HCT116 (cell line): ENCODE measurements at regions not wholly inside any gene's neighbourhood (a gene's known extent, or its start where the extent isn't known, plus 50 kb on each side); places are given as distances from the start of the nearest gene placed in this dataset.

Experiments
- ATAC-seq: fragments of 200-7000 bp; cut with Tn5 transposase; 2 replicates; pipeline ENCODE4 v1.9.1; 2020; ENCODE audit warnings: mild to moderate bottlenecking, moderate library complexity
- BruUV-seq: library from RNA; stranded (reverse); fragments of 400-500 nt; replicated peaks from 2 replicates; lab custom pipeline; 2021; lab: Mats Ljungman, UMichigan
- CTCF ChIA-PET: fragments of 300-600 bp; sonication (Branson Sonifier 250); formaldehyde crosslinking; loops from one replicate; lab custom pipeline; 2021; ENCODE audit warnings: antibody characterized with exemption; lab: Charles Lee
- POLR2A ChIA-PET: fragments of 300-600, 350-600 bp; sonication (Branson Sonifier 250); formaldehyde crosslinking; loops from one replicate; lab custom pipeline; 2021; ENCODE audit warnings: antibody characterized with exemption; lab: Charles Lee
- RAD21 ChIA-PET, 2 experiments: fragments of 300-600 bp; sonication (Branson Sonifier 250); formaldehyde crosslinking; loops; one replicate each; lab custom pipeline; 2023; ENCODE audit warnings: low total read pairs in 2 of 2; ENCODE audit not compliant: uncharacterized antibody in 2 of 2, unreplicated experiment in 2 of 2, low non-redundant PET in 1 of 2; lab: Charles Lee
- DNase-seq: peaks from one replicate; pipeline ENCODE4 v3.0.0-alpha.2; 2010; ENCODE audit warnings: low read depth, low spot score
- H2AFZ ChIP-seq: fragments of 200-600 bp; shearing (Covaris generic), sonication (generic); 2 replicates; pipeline ENCODE4 v1.6.1; 2017; ENCODE audit warnings: low read depth, mixed run types, mixed read lengths, antibody characterized with exemption, low read length; ENCODE audit not compliant: poor library complexity, severe bottlenecking
- H3K27ac ChIP-seq: 2 replicates; pipeline ENCODE4 v1.5.1; 2012; ENCODE audit warnings: low read depth, low read length
- H3K27me3 ChIP-seq: fragments of 200-600 bp; sonication (generic); 2 replicates; pipeline ENCODE4 v1.6.1; 2016; ENCODE audit warnings: mixed run types, low read length, mixed read lengths; ENCODE audit not compliant: insufficient read depth
- H3K36me3 ChIP-seq, 2 experiments: fragments of 200-500 bp in 1 of 2; fragments of 200-600 bp in 1 of 2; sonication (Bioruptor generic) in 1 of 2; sonication (generic) in 1 of 2; 2 replicates each; pipeline versions ENCODE4 v1.5.1 to v1.6.1; 2014 to 2016; ENCODE audit warnings: low read length in 2 of 2, inconsistent platforms in 1 of 2, mixed read lengths in 1 of 2, mixed run types in 1 of 2; ENCODE audit not compliant: insufficient read depth in 2 of 2, control insufficient read depth in 1 of 2
- H3K4me1 ChIP-seq, 2 experiments: fragments of 200-600 bp in 1 of 2; sonication (generic) in 1 of 2; 2 replicates each; pipeline versions ENCODE4 v1.5.1 to v1.6.1; 2012 to 2017; ENCODE audit warnings: low read length in 2 of 2, inconsistent platforms in 1 of 2, mild to moderate bottlenecking in 1 of 2, mixed read lengths in 1 of 2, mixed run types in 1 of 2, moderate library complexity in 1 of 2; ENCODE audit not compliant: insufficient read depth in 2 of 2, control insufficient read depth in 1 of 2
- H3K4me2 ChIP-seq: fragments of 200-600 bp; sonication (generic); 2 replicates; pipeline ENCODE4 v1.6.1; 2017; ENCODE audit warnings: mixed run types, low read length, mixed read lengths
- H3K4me3 ChIP-seq, 2 experiments: fragments of 200-600 bp in 1 of 2; sonication (generic) in 1 of 2; replicated peaks in 1 of 2; 2 replicates each; pipeline ENCODE4 v1.5.1; 2011 to 2016; ENCODE audit warnings: low read length in 2 of 2, control low read depth in 1 of 2, low read depth in 1 of 2, mild to moderate bottlenecking in 1 of 2, mixed read lengths in 1 of 2, mixed run types in 1 of 2
- H3K79me2 ChIP-seq: fragments of 200-600 bp; sonication (generic); 2 replicates; pipeline ENCODE4 v1.6.1; 2017; ENCODE audit warnings: mild to moderate bottlenecking, mixed run types, low read length, moderate library complexity, mixed read lengths; ENCODE audit not compliant: insufficient read depth
- H3K9ac ChIP-seq: fragments of 200-600 bp; sonication (generic); 2 replicates; pipeline ENCODE4 v1.6.1; 2016; ENCODE audit warnings: low read length, mixed read lengths
- H3K9me2 ChIP-seq: fragments of 200-600 bp; sonication (generic), shearing (Covaris generic); 2 replicates; pipeline ENCODE4 v1.6.1; 2017; ENCODE audit warnings: mixed run types, mild to moderate bottlenecking, moderate library complexity; ENCODE audit not compliant: insufficient read depth
- H3K9me3 ChIP-seq, 2 experiments: fragments of 200-500 bp in 1 of 2; fragments of 200-600 bp in 1 of 2; sonication (Bioruptor generic) in 1 of 2; sonication (generic) in 1 of 2; 2 replicates each; pipeline ENCODE4 v1.6.1; 2014 to 2017; ENCODE audit warnings: low read length in 2 of 2, mixed read lengths in 2 of 2, inconsistent platforms in 1 of 2, low read depth in 1 of 2, mild to moderate bottlenecking in 1 of 2, mixed run types in 1 of 2, moderate library complexity in 1 of 2; ENCODE audit not compliant: control insufficient read depth in 1 of 2, insufficient read depth in 1 of 2
- H4K20me1 ChIP-seq: fragments of 200-600 bp; sonication (generic), shearing (Covaris generic); 2 replicates; pipeline ENCODE4 v1.6.1; 2017; ENCODE audit warnings: mixed run types, mild to moderate bottlenecking, moderate library complexity; ENCODE audit not compliant: insufficient read depth
- CBX3 ChIP-seq: IDR thresholded peaks from 2 replicates; pipeline ENCODE4 v1.6.1; 2012; ENCODE audit warnings: low read depth
- EZH2 ChIP-seq: fragments of 200-600 bp; sonication (generic); IDR thresholded peaks from 2 replicates; pipeline ENCODE4 v1.6.1; 2017; ENCODE audit warnings: antibody characterized with exemption, mixed run types
- FOSL1 ChIP-seq: IDR thresholded peaks from 2 replicates; pipeline ENCODE4 v1.6.1; 2012; ENCODE audit warnings: low read depth
- JUND ChIP-seq: IDR thresholded peaks from 2 replicates; pipeline ENCODE4 v1.6.1; 2012
- RAD21 ChIP-seq: IDR thresholded peaks from 2 replicates; pipeline ENCODE4 v1.6.1; 2012; ENCODE audit warnings: low read depth, mild to moderate bottlenecking
- SIN3A ChIP-seq: IDR thresholded peaks from 2 replicates; pipeline ENCODE4 v1.6.1; 2012; ENCODE audit warnings: low read depth
- TCF7L2 ChIP-seq: IDR thresholded peaks from 2 replicates; pipeline ENCODE4 v1.7.0; 2011; ENCODE audit warnings: borderline replicate concordance, inconsistent platforms; ENCODE audit not compliant: insufficient read depth, insufficient read length; ENCODE audit errors: extremely low read depth
- intact Hi-C: fragments of 100-400 bp; cut with micrococcal nuclease; formaldehyde crosslinking; loops from 2 replicates; pipeline ENCODE4 v1.10.0; 2022
- TF ChIP-seq, protein P1 (sequence below): IDR thresholded peaks from 2 replicates; pipeline ENCODE4 v1.6.1; 2012
- TF ChIP-seq, protein P2 (sequence below), 3 experiments: fragments of 200-600 bp in 1 of 3; sonication (generic) in 1 of 3; IDR thresholded peaks in 2 of 3; conservative IDR thresholded peaks in 1 of 3; 2 replicates each; pipeline ENCODE4 v1.5.1; 2012 to 2017; ENCODE audit warnings: low read depth in 2 of 3, low read length in 2 of 3, antibody characterized with exemption in 1 of 3, borderline replicate concordance in 1 of 3, control low read depth in 1 of 3, mild to moderate bottlenecking in 1 of 3, mixed read lengths in 1 of 3, mixed run types in 1 of 3, moderate library complexity in 1 of 3; ENCODE audit not compliant: insufficient read depth in 1 of 3

DNA sequence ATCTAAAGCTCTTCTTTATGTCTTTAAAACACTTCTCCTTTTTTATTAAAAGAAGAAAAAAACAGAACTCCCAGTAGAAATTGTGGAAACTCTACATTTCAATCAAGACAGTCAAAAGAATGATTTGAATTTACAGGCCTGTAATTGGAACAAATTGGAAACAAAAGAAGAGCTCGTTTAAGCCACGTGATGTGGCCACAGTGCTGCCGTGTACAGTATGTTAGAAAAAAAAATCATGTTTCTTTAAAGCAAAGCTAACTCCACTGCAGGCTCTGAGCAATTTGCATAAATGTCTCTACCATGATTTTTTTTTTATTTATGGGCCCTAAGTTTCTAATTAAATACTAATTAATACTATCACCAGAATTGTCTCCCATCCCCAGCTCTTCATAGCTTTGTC lies 325.6 kb downstream of the ZSWIM6 start:
- no peak for ATAC-seq
- H3K9ac ChIP-seq, result no peak overlapping the region
- DNase-seq, result no peak
- peak overlapping the region; percentile 87 for H2AFZ ChIP-seq
- no peak overlapping the region for H3K4me2 ChIP-seq
- ChIA-PET RAD21 (no interaction called here), POLR2A (no interaction called here), CTCF (interaction anchor here (1.5 to 2.5 kb wide), 3 partner anchors 33 to 699 kb away, joined by 3 to 12 read pairs (median 8); no protein-coding TSS in a partner anchor)
- H3K4me1 ChIP-seq, result no peaks in the 10 kb centered on the region
- no peaks in the 10 kb centered on the region for H3K79me2 ChIP-seq
- H3K9me3 ChIP-seq, result no peaks in the 10 kb centered on the region
- no peak overlapping the region for H3K27ac ChIP-seq
- intact Hi-C loops, result loop anchor here (1.0 to 2.0 kb wide), 2 partner anchors 491 to 602 kb away; no protein-coding TSS in a partner anchor
- no TSS peak for BruUV-seq
- H3K36me3 ChIP-seq, result no peaks in the 10 kb centered on the region
- H3K9me2 ChIP-seq, result no peaks in the 10 kb centered on the region
- no peak for TF ChIP-seq CBX3
- TF ChIP-seq TCF7L2, result no peak
- TF ChIP-seq SIN3A, result no peak
- H4K20me1 ChIP-seq, result no peaks in the 10 kb centered on the region
- H3K27me3 ChIP-seq, result no peaks in the 10 kb centered on the region
- H3K4me3 ChIP-seq, result no peak overlapping the region

DNA sequence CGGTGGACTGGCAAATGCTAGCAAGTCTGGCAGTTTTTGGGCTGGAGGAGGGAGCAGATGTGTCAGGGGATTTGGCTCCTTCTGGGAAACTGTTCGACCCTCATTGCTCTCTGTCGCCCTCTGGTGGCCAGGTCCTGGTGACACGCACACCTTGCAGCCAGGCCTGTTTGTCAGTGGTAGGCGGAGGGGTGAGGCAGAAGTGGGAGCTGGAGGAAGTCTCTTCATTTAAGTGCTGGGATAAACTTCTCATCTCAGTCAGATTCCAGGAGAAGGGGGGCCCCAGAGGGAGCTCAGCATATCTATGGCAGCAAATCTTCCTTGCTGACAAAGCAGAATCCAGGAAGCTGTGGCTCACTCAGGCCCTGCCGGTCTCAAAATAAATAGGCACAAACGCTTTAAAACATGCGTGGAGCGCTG lies 326.5 kb downstream of the ZSWIM6 start:
- intact Hi-C loops, result loop anchor here (1.0 to 2.0 kb wide), 2 partner anchors 492 to 603 kb away; no protein-coding TSS in a partner anchor
- Histone ChIP-seq H3K9me3 (no peaks in the 10 kb centered on the region), H3K4me1 (no peaks in the 10 kb centered on the region), H3K27me3 (no peaks in the 10 kb centered on the region), H3K4me2 (peak overlapping the region; percentile 13; the same call in 1 of the 2 replicates), H3K36me3 (no peaks in the 10 kb centered on the region), H3K79me2 (no peaks in the 10 kb centered on the region), H3K4me3 (no peak overlapping the region), H4K20me1 (no peaks in the 10 kb centered on the region), H3K9me2 (no peaks in the 10 kb centered on the region), H3K9ac (no peak overlapping the region), H2AFZ (peak overlapping the region; percentile 87), H3K27ac (no peak overlapping the region)
- ATAC-seq (peak; percentile 98), DNase-seq (peak; percentile 67)
- TF ChIP-seq FOSL1 (no peak), RAD21 (peak; percentile 81), JUND (no peak), EZH2 (no peak)
- TF ChIP-seq, protein P1, sequence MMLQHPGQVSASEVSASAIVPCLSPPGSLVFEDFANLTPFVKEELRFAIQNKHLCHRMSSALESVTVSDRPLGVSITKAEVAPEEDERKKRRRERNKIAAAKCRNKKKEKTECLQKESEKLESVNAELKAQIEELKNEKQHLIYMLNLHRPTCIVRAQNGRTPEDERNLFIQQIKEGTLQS, result no peak
- TF ChIP-seq, protein P2, sequence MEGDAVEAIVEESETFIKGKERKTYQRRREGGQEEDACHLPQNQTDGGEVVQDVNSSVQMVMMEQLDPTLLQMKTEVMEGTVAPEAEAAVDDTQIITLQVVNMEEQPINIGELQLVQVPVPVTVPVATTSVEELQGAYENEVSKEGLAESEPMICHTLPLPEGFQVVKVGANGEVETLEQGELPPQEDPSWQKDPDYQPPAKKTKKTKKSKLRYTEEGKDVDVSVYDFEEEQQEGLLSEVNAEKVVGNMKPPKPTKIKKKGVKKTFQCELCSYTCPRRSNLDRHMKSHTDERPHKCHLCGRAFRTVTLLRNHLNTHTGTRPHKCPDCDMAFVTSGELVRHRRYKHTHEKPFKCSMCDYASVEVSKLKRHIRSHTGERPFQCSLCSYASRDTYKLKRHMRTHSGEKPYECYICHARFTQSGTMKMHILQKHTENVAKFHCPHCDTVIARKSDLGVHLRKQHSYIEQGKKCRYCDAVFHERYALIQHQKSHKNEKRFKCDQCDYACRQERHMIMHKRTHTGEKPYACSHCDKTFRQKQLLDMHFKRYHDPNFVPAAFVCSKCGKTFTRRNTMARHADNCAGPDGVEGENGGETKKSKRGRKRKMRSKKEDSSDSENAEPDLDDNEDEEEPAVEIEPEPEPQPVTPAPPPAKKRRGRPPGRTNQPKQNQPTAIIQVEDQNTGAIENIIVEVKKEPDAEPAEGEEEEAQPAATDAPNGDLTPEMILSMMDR (IDR thresholded peaks at IDR 0.05 in 2 of 3, conservative IDR thresholded peaks at IDR 0.05 in 1 of 3; ENCODE audit: borderline replicate concordance in 1 of 3, insufficient read depth in 1 of 3, low read depth in 2 of 3, low read length in 2 of 3), result peak; percentile 65 to 97 (median 91); a peak in 5 of 6 replicates
- ChIA-PET POLR2A (no interaction called here), RAD21 (interaction anchor here in 1 of 2 experiments (0.8 to 1.4 kb wide), 2 partner anchors 296 to 327 kb away, joined by 3 to 4 read pairs; no protein-coding TSS in a partner anchor), CTCF (interaction anchor here (0.7 to 2.5 kb wide), 9 partner anchors 19 to 700 kb away, joined by 3 to 12 read pairs (median 3); no protein-coding TSS in a partner anchor)
- no TSS peak for BruUV-seq
